Spleen (tissue), 7 donors: ENCODE measurements at regions not wholly inside any gene's neighbourhood (a gene's known extent, or its start where the extent isn't known, plus 50 kb on each side); places are given as distances from the start of the nearest gene placed in this dataset.

Experiments
- POLR2A ChIP-seq, 3 donors: fragments of 450-650 bp; IDR thresholded peaks; one replicate each; pipeline ENCODE4 v1.5.1; 2017; ENCODE audit warnings: antibody characterized with exemption in 3 of 3, mild to moderate bottlenecking in 1 of 3
- TF ChIP-seq, protein P1 (sequence below), 11 experiments: fragments of 200-600 bp in 7 of 11; fragments of 450-650 bp in 4 of 11; sonication (generic) in 4 of 11; IDR thresholded peaks in 8 of 11; conservative IDR thresholded peaks in 3 of 11; 1 replicate in 7 of 11; 2 replicates in 4 of 11; pipeline versions ENCODE4 v1.4.0 to v1.8.0; 2016 to 2021; ENCODE audit warnings: antibody characterized with exemption in 11 of 11, inconsistent platforms in 4 of 11, mild to moderate bottlenecking in 1 of 11
- donor health status: DM: no; HTN: no; CAD: no; lungs with moderate emphysema.
- donor health status: DM: no; HTN: no; CAD: no.
- donor health status: DM: no; HTN: no; CAD: no.

GRCh38 chr7:128166603-128167041, 74.5 kb upstream of the LEP start:
- TF ChIP-seq, protein P1, sequence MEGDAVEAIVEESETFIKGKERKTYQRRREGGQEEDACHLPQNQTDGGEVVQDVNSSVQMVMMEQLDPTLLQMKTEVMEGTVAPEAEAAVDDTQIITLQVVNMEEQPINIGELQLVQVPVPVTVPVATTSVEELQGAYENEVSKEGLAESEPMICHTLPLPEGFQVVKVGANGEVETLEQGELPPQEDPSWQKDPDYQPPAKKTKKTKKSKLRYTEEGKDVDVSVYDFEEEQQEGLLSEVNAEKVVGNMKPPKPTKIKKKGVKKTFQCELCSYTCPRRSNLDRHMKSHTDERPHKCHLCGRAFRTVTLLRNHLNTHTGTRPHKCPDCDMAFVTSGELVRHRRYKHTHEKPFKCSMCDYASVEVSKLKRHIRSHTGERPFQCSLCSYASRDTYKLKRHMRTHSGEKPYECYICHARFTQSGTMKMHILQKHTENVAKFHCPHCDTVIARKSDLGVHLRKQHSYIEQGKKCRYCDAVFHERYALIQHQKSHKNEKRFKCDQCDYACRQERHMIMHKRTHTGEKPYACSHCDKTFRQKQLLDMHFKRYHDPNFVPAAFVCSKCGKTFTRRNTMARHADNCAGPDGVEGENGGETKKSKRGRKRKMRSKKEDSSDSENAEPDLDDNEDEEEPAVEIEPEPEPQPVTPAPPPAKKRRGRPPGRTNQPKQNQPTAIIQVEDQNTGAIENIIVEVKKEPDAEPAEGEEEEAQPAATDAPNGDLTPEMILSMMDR (IDR thresholded peaks at IDR 0.05 in 8 of 11, conservative IDR thresholded peaks at IDR 0.05 in 3 of 11): no peak
- no peak for TF ChIP-seq POLR2A (IDR thresholded peaks at IDR 0.05)
